ENCODE measurements at regions not wholly inside any gene's neighbourhood (a gene's known extent, or its start where the extent isn't known, plus 50 kb on each side); places are given as distances from the start of the nearest gene placed in this dataset.
"Not testable (repeated sequence)": the region's sequence is repeated elsewhere in the genome, so short reads cannot be mapped to it uniquely, and the experiment has no call there.

GRCh38 chrX:81945911-81946310, 744.0 kb downstream of the SH3BGRL start:
- TF ChIP-seq, protein P1, sequence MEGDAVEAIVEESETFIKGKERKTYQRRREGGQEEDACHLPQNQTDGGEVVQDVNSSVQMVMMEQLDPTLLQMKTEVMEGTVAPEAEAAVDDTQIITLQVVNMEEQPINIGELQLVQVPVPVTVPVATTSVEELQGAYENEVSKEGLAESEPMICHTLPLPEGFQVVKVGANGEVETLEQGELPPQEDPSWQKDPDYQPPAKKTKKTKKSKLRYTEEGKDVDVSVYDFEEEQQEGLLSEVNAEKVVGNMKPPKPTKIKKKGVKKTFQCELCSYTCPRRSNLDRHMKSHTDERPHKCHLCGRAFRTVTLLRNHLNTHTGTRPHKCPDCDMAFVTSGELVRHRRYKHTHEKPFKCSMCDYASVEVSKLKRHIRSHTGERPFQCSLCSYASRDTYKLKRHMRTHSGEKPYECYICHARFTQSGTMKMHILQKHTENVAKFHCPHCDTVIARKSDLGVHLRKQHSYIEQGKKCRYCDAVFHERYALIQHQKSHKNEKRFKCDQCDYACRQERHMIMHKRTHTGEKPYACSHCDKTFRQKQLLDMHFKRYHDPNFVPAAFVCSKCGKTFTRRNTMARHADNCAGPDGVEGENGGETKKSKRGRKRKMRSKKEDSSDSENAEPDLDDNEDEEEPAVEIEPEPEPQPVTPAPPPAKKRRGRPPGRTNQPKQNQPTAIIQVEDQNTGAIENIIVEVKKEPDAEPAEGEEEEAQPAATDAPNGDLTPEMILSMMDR (IDR thresholded peaks at IDR 0.05; ENCODE audit: low read length) = not testable (repeated sequence)
- not testable (repeated sequence) for TF ChIP-seq EZH2 (optimal IDR thresholded peaks at IDR 0.05; ENCODE audit: low read depth, low read length); EZH2phosphoT487 (IDR thresholded peaks at IDR 0.05; ENCODE audit: low read length)

Data from MM.1S (cell line).